Mesothelial cell of epicardium (in vitro differentiated cells): ENCODE measurements at regions not wholly inside any gene's neighbourhood (a gene's known extent, or its start where the extent isn't known, plus 50 kb on each side); places are given as distances from the start of the nearest gene placed in this dataset.

ENCODE experiments used
- DNase-seq, 2 experiments: peaks; one replicate each; pipeline ENCODE4 v3.0.0; 2021; ENCODE audit warnings: low spot score in 2 of 2; ENCODE audit not compliant: unreplicated experiment in 2 of 2
- H3K27ac Mint-ChIP-seq: 2 replicates; pipeline ENCODE4 v1.8.0; 2021; ENCODE audit warnings: mixed read lengths
- H3K27me3 Mint-ChIP-seq: 2 replicates; pipeline ENCODE4 v1.8.0; 2021; ENCODE audit warnings: low read depth, mixed read lengths
- H3K36me3 Mint-ChIP-seq: 2 replicates; pipeline ENCODE4 v1.8.0; 2021; ENCODE audit warnings: mixed read lengths
- H3K4me1 Mint-ChIP-seq: 2 replicates; pipeline ENCODE4 v1.8.0; 2021; ENCODE audit warnings: mixed read lengths
- H3K4me3 Mint-ChIP-seq: 2 replicates; pipeline ENCODE4 v1.8.0; 2021; ENCODE audit warnings: mild to moderate bottlenecking, moderate library complexity, mixed read lengths
- H3K9me3 Mint-ChIP-seq: 2 replicates; pipeline ENCODE4 v1.8.0; 2021; ENCODE audit warnings: mixed read lengths
- CTCF ChIP-seq: fragments of 200-600 bp; sonication (generic); IDR thresholded peaks from one replicate; pipeline ENCODE4 v1.5.0; 2021; ENCODE audit warnings: antibody characterized with exemption; ENCODE audit not compliant: unreplicated experiment

DNA sequence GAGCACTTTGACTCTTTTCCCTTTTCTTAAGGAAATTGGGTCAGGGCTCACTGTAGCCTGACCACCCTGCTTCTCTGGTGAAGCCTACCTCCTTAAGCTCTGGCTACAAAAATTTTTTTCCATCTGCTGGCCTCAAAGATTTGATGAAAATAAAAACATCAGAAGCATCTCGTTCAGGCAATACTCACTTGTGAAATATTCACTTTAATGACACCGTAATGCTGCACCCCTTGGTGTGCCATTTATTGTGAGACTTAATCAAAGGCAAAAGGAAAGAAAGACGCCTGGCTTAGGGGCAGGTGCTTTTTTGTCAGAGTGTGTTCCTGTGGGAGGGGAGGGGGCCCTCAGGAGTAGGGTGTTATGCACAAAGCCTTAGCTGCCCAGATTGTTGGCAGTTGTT, 155.0 kb upstream of the TMPO start:
- Mint-ChIP-seq H3K27me3 (peaks cover 23% of the 10 kb centered on the region), H3K27ac (no peak overlapping the region), H3K36me3 (no peaks in the 10 kb centered on the region), H3K4me1 (no peaks in the 10 kb centered on the region), H3K4me3 (no peak overlapping the region), H3K9me3 (no peaks in the 10 kb centered on the region)
- TF ChIP-seq CTCF = no peak
- DNase-seq = no peak

DNA sequence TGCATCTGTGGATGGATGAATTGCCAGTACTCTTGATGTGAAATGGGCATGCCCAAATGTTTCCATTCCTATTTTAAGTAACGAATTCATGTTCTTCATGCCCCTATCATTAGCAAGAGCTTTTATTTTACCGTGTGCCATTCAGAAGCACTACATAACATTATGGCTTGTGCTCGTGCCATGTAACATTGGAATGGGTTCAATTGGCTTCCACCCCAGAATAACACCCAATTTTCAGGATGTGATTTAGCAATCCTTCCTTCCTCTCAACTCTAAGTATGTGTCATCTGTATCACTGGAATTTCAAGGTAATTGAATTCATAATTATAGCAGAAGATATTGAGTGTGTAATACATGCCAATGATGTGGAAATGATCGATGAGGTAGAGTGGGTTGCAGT, 145.8 kb upstream of the TMPO start:
- DNase-seq = no peak
- Mint-ChIP-seq H3K4me3 (no peak overlapping the region), H3K36me3 (no peaks in the 10 kb centered on the region), H3K27ac (no peak overlapping the region), H3K27me3 (peaks cover 10% of the 10 kb centered on the region), H3K9me3 (no peaks in the 10 kb centered on the region), H3K4me1 (peaks cover 23% of the 10 kb centered on the region)
- TF ChIP-seq CTCF = no peak

- DNase-seq = no peak
- peaks cover 8% of the 10 kb centered on the region for H3K27me3 Mint-ChIP-seq
- peaks cover 23% of the 10 kb centered on the region for H3K4me1 Mint-ChIP-seq
- H3K4me3 Mint-ChIP-seq = no peak overlapping the region
- H3K27ac Mint-ChIP-seq = no peak overlapping the region
- no peak for TF ChIP-seq CTCF
- no peaks in the 10 kb centered on the region for H3K36me3 Mint-ChIP-seq
- no peaks in the 10 kb centered on the region for H3K9me3 Mint-ChIP-seq
These were observed 144.4 kb upstream of the TMPO start for GRCh38 chr12:98370976-98371375.

DNA sequence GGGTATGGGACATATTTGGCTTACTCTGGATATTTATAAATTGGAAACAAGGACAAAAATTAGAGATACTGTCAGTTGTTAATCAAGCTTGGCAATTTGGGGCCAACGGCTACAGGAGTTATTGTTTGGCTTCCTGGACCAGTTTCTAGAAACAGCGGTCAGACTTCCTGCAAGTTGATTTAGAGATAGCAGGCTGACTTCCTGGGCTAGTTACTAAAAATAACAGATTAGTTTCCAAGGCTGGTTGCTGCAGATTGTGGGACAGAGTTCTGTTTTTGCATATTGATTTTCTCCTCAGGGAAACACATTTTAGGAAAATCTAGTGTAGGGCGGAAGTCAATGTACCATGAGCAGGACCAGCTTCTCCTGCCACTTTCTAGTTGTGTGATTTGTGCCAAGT, 144.0 kb upstream of the TMPO start:
- H3K36me3 Mint-ChIP-seq = no peaks in the 10 kb centered on the region
- H3K4me3 Mint-ChIP-seq = no peak overlapping the region
- no peak for TF ChIP-seq CTCF
- no peak overlapping the region for H3K27ac Mint-ChIP-seq
- peaks cover 23% of the 10 kb centered on the region for H3K4me1 Mint-ChIP-seq
- H3K9me3 Mint-ChIP-seq = no peaks in the 10 kb centered on the region
- DNase-seq = no peak
- H3K27me3 Mint-ChIP-seq = peaks cover 8% of the 10 kb centered on the region

GRCh38 chr12:98372340-98373024, 142.9 kb upstream of the TMPO start:
- Mint-ChIP-seq H3K27me3 (peaks cover 8% of the 10 kb centered on the region), H3K4me3 (no peak overlapping the region), H3K27ac (no peak overlapping the region), H3K9me3 (no peaks in the 10 kb centered on the region), H3K36me3 (no peaks in the 10 kb centered on the region), H3K4me1 (peaks cover 25% of the 10 kb centered on the region)
- TF ChIP-seq CTCF = no peak
- DNase-seq = no peak
